ENCODE measurements at regions not wholly inside any gene's neighbourhood (a gene's known extent, or its start where the extent isn't known, plus 50 kb on each side); places are given as distances from the start of the nearest gene placed in this dataset.

GRCh38 chr11:70616317-70616716, 218.0 kb downstream of the CTTN start:
- intact Hi-C loops (cut with micrococcal nuclease) = no loop called here
- H4K20me1 ChIP-seq (replicated peaks; ENCODE audit: control insufficient read depth, insufficient read depth, low read length) = no peaks in the 10 kb centered on the region
- H3K9me1 ChIP-seq (ENCODE audit: control insufficient read depth, insufficient read depth, low read length) = no peaks in the 10 kb centered on the region
- H3K9me3 ChIP-seq (replicated peaks; ENCODE audit: control insufficient read depth, insufficient read depth, low read depth, low read length) = no peaks in the 10 kb centered on the region
- in situ Hi-C loops (cut with MboI) = no loop called here
- TF ChIP-seq RBM17 (IDR thresholded peaks at IDR 0.05; ENCODE audit: borderline replicate concordance, low read depth, low read length) (no peak), GABPA (tag; conservative IDR thresholded peaks at IDR 0.05; ENCODE audit: low read depth) (no peak), NFE2L1 (tag; IDR thresholded peaks at IDR 0.05; ENCODE audit: borderline replicate concordance, low read depth) (no peak), ZNF318 (IDR thresholded peaks at IDR 0.05; ENCODE audit: borderline replicate concordance in 1 of 2, low read depth in 1 of 2) (no peak), GATA2 (CRISPR knock-in tag; IDR thresholded peaks at IDR 0.05) (no peak), KDM2B (CRISPR knock-in tag; IDR thresholded peaks at IDR 0.05) (no peak), NFYB (IDR thresholded peaks at IDR 0.05; ENCODE audit: extremely low read depth, insufficient read length) (no peak), ZBTB12 (CRISPR knock-in tag; IDR thresholded peaks at IDR 0.05) (no peak), NFIX (CRISPR knock-in tag; IDR thresholded peaks at IDR 0.05; ENCODE audit: low read depth) (no peak), ZNF24 (IDR thresholded peaks at IDR 0.05) (no peak), POLR2A (conservative IDR thresholded peaks at IDR 0.05) (no peak), E2F1 (CRISPR knock-in tag; IDR thresholded peaks at IDR 0.05) (no peak)
- ChIA-PET CTCF (ENCODE audit: low intra/inter-chr PET ratio) (no interaction called here), POLR2A (no interaction called here)
- no peaks in the 10 kb centered on the region for H3K36me3 ChIP-seq (ENCODE audit: control insufficient read depth, insufficient read depth, low read length)
- BruUV-seq (replicated peaks) = no TSS peak
- peaks cover 5 to 70% of the 10 kb centered on the region in 2 experiments for H3K27me3 ChIP-seq (ENCODE audit: control insufficient read depth in 2 of 2, insufficient read depth in 2 of 2, low read length in 2 of 2)
- no peak for FAIRE-seq
- H2AFZ ChIP-seq (ENCODE audit: low read depth, low read length) = no peak overlapping the region
- ATAC-seq = no peak
- no peak for DNase-seq (ENCODE audit: extremely low read depth in 1 of 4, low spot score in 3 of 4)
- no peaks in the 10 kb centered on the region; a peak in 1 of 5 replicates for H3K4me1 ChIP-seq (replicated peaks in 1 of 2; ENCODE audit: control insufficient read depth in 2 of 2, insufficient read depth in 2 of 2, low read length in 2 of 2)
- 0% methylated on average over 6 of the region's 7 CpGs for WGBS (ENCODE audit: insufficient coverage, low coverage, missing lambda C conversion rate)
- H3K27ac ChIP-seq (ENCODE audit: extremely low read depth, low read depth, low read length) = no peak overlapping the region
- H3K79me2 ChIP-seq (ENCODE audit: control insufficient read depth, insufficient read depth, low read length) = no peaks in the 10 kb centered on the region
- no peak overlapping the region for H3K4me3 ChIP-seq
- H3K9ac ChIP-seq (ENCODE audit: insufficient read depth in 1 of 2, low read depth in 2 of 2, low read length in 2 of 2) = no peak overlapping the region
- H3K4me2 ChIP-seq (ENCODE audit: insufficient read depth, low read length) = no peak overlapping the region

Measured in K562 (cell line).